CD4-positive, CD25-positive, alpha-beta regulatory T cell (primary cell): ENCODE measurements at regions not wholly inside any gene's neighbourhood (a gene's known extent, or its start where the extent isn't known, plus 50 kb on each side); places are given as distances from the start of the nearest gene placed in this dataset.

Experiments
- ATAC-seq, 2 donors: fragments of 150-1000 bp; cut with Tn5 transposase; one replicate each; pipeline ENCODE4 v1.10.0; 2021; ENCODE audit warnings: low read depth in 2 of 2, moderate number of reproducible peaks in 2 of 2, moderate library complexity in 1 of 2
- DNase-seq, 3 donors: peaks; one replicate each; pipeline versions ENCODE4 v3.0.0 to v3.0.0-alpha.2; 2012 to 2022; ENCODE audit warnings: mixed read lengths in 1 of 3
- H3K27ac ChIP-seq: one replicate; pipeline ENCODE4 v1.7.0; 2013; ENCODE audit warnings: mild to moderate bottlenecking, low read length; ENCODE audit not compliant: insufficient read depth, poor library complexity, severe bottlenecking
- H3K27me3 ChIP-seq: one replicate; pipeline ENCODE4 v1.7.0; 2013; ENCODE audit warnings: low read length; ENCODE audit not compliant: control insufficient read depth, insufficient read depth
- H3K36me3 ChIP-seq: one replicate; pipeline ENCODE4 v1.7.0; 2013; ENCODE audit warnings: mild to moderate bottlenecking, low read length, moderate library complexity; ENCODE audit not compliant: control insufficient read depth, insufficient read depth
- H3K4me1 ChIP-seq: 2 replicates; pipeline ENCODE4 v1.7.0; 2013; ENCODE audit warnings: mild to moderate bottlenecking, low read length; ENCODE audit not compliant: insufficient read depth, control insufficient read depth, poor library complexity, severe bottlenecking
- H3K4me3 ChIP-seq: one replicate; pipeline ENCODE4 v1.7.0; 2013; ENCODE audit warnings: low read depth, mild to moderate bottlenecking, low read length, moderate library complexity
- H3K9me3 ChIP-seq, 2 experiments: 1 replicate in 1 of 2; 2 replicates in 1 of 2; pipeline ENCODE4 v1.7.0; 2013; ENCODE audit warnings: low read length in 2 of 2, mild to moderate bottlenecking in 1 of 2, moderate library complexity in 1 of 2; ENCODE audit not compliant: control insufficient read depth in 2 of 2
- H3K27ac Mint-ChIP-seq, 3 donors: one replicate each; pipeline ENCODE4 v1.8.0; 2020 to 2022; ENCODE audit warnings: mild to moderate bottlenecking in 3 of 3, mixed read lengths in 3 of 3, moderate library complexity in 2 of 3
- H3K27me3 Mint-ChIP-seq: one replicate; pipeline ENCODE4 v1.8.0; 2022; ENCODE audit warnings: mild to moderate bottlenecking, mixed read lengths
- H3K36me3 Mint-ChIP-seq: one replicate; pipeline ENCODE4 v1.8.0; 2020; ENCODE audit warnings: mixed read lengths
- H3K4me1 Mint-ChIP-seq, 4 donors: one replicate each; pipeline ENCODE4 v1.8.0; 2020 to 2022; ENCODE audit warnings: mixed read lengths in 4 of 4, mild to moderate bottlenecking in 1 of 4
- H3K4me3 Mint-ChIP-seq, 4 donors: one replicate each; pipeline ENCODE4 v1.8.0; 2020 to 2022; ENCODE audit warnings: mild to moderate bottlenecking in 4 of 4, mixed read lengths in 4 of 4, moderate library complexity in 3 of 4
- H3K9me3 Mint-ChIP-seq, 7 donors: one replicate each; pipeline ENCODE4 v1.8.0; 2020 to 2022; ENCODE audit warnings: mixed read lengths in 7 of 7, mild to moderate bottlenecking in 3 of 7, moderate library complexity in 2 of 7

- Mint-ChIP-seq H3K27ac (no peak overlapping the region), H3K27me3 (no peaks in the 10 kb centered on the region), H3K9me3 (peaks cover 1 to 32% (median 8%) of the 10 kb centered on the region in 7 donors), H3K4me1 (no peaks in the 10 kb centered on the region), H3K36me3 (no peaks in the 10 kb centered on the region), H3K4me3 (no peak overlapping the region)
- Histone ChIP-seq H3K4me3 (no peak overlapping the region), H3K27me3 (no peaks in the 10 kb centered on the region), H3K9me3 (peaks cover 2 to 8% of the 10 kb centered on the region in 2 experiments), H3K36me3 (no peaks in the 10 kb centered on the region), H3K4me1 (no peaks in the 10 kb centered on the region), H3K27ac (no peak overlapping the region)
- no peak for ATAC-seq
- no peak for DNase-seq
These were observed 833.0 kb downstream of the TMEM182 start for GRCh38 chr2:103594823-103595222.

DNA sequence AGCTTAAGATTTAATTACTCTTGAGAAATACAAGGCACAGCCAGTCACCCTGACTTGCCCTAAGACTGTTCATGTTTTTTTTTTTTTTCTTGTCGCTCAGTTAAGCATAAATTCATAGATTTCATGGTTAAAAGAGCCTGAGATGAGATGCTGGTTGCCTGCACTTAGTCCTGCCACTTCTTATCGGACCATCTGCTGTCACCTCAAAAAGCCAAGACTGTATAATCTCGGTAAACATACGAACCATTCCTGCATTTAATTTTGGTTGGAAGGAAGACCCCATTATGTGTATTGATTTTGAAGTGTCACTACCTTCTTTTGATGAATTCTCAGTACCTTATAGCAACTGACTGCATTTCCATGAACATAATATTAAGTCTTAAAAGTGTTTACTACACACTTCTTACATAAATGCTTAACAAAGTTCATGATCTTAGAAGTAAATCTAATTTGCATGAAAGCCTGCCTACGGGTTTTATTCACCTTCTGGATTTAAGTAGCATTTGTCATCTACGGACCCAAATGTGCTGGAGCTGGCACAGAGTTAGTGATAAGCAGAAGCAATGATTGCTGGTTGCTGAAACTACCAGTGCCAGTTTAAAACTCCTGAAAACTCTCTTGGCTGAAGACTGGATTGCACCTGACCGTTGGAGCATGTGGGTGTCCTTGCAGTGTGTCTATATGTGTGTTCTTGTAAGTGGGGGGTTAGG is 843.4 kb downstream of the TMEM182 start:
- H3K36me3 Mint-ChIP-seq, result no peaks in the 10 kb centered on the region
- no peak overlapping the region for H3K4me3 ChIP-seq
- ATAC-seq, result no peak

GRCh38 chr2:103615611-103616105 is 853.8 kb downstream of the TMEM182 start:
- Histone ChIP-seq H3K9me3 (peaks cover 0 to 4% of the 10 kb centered on the region in 2 experiments), H3K4me1 (no peaks in the 10 kb centered on the region), H3K27ac (no peak overlapping the region), H3K4me3 (no peak overlapping the region), H3K36me3 (no peaks in the 10 kb centered on the region), H3K27me3 (no peaks in the 10 kb centered on the region)
- Mint-ChIP-seq H3K9me3 (peaks cover 3 to 22% (median 7%) of the 10 kb centered on the region in 7 donors), H3K36me3 (no peaks in the 10 kb centered on the region), H3K27ac (no peak overlapping the region), H3K27me3 (no peaks in the 10 kb centered on the region), H3K4me1 (no peaks in the 10 kb centered on the region), H3K4me3 (no peak overlapping the region)
- no peak for DNase-seq
- no peak for ATAC-seq

More for the DNA sequence above, 843.4 kb downstream of the TMEM182 start:
- no peaks in the 10 kb centered on the region for H3K4me1 ChIP-seq
- Mint-ChIP-seq H3K27ac (no peak overlapping the region), H3K27me3 (no peaks in the 10 kb centered on the region), H3K4me1 (no peaks in the 10 kb centered on the region), H3K4me3 (no peak overlapping the region), H3K9me3 (peaks cover 0 to 19% (median 9%) of the 10 kb centered on the region in 7 donors)
- H3K9me3 ChIP-seq, result peaks cover 0 to 5% of the 10 kb centered on the region in 2 experiments
- H3K27me3 ChIP-seq, result no peaks in the 10 kb centered on the region
- no peaks in the 10 kb centered on the region for H3K36me3 ChIP-seq
- no peak for DNase-seq
- no peak overlapping the region for H3K27ac ChIP-seq

DNA sequence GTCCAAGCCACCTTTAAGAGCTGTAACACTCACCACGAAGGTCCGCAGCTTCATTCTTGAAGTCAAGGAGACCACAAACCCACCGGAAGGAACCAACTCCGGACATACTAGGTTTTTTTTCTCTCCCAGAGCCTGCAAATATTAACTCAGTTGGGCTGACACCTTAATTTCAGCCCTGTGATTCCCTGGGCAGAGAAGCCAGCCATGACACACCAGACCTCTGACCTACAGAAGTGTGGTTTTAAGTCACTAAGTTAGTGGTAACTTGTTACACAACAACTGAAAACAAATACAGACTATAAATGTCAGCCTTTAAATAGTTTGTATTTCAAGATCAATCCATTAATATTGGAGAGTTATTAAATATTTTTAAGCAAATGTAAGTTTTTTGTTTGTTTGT is 855.1 kb downstream of the TMEM182 start:
- Mint-ChIP-seq H3K27me3 (no peaks in the 10 kb centered on the region), H3K27ac (no peak overlapping the region), H3K4me1 (no peaks in the 10 kb centered on the region), H3K9me3 (peaks cover 3 to 31% (median 9%) of the 10 kb centered on the region in 7 donors), H3K4me3 (no peak overlapping the region), H3K36me3 (no peaks in the 10 kb centered on the region)
- H3K4me3 ChIP-seq, result no peak overlapping the region
- no peak overlapping the region for H3K27ac ChIP-seq
- DNase-seq (no peak), ATAC-seq (no peak)
- H3K36me3 ChIP-seq, result no peaks in the 10 kb centered on the region
- H3K27me3 ChIP-seq, result no peaks in the 10 kb centered on the region
- no peaks in the 10 kb centered on the region for H3K4me1 ChIP-seq
- H3K9me3 ChIP-seq, result peaks cover 0 to 13% of the 10 kb centered on the region in 2 experiments

DNA sequence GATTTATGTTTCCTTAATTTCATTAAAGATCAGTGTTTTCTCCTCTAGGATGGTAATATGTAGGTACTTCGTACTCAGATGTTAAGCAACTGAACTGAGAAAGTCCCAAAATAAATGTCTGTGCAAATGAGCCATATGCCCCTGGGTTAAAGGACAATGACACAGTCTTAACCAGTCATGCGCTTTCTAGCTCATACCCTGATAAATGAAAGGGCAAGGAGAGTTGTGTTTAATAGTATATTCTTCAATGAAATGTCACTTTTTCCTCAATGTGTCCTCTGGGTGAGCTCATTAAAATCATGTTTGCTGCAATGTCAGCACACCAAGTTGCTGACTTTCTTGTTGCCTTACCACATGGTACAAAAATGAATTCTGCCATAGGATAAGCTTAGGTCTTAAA is 856.3 kb downstream of the TMEM182 start:
- no peaks in the 10 kb centered on the region for H3K36me3 Mint-ChIP-seq

DNA sequence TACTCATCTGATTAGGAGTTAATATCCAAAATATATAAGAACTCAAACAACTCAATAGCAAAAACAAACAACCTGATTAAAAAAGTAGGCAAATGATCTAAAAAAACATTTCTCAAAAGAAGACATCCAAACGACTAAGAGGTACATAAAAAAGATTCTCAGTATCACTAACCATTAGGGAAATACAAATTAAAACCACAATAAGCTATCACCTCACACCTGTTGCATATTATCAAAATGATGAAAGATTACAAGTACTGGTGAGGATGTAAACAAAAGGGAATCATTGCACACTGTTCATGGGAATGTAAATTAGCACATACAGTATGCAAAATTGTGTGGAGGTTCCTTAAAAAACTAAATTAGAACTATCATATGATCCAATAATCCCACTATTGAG is 865.5 kb downstream of the TMEM182 start:
- no peaks in the 10 kb centered on the region for H3K27me3 ChIP-seq
- H3K27me3 Mint-ChIP-seq, result no peaks in the 10 kb centered on the region
- H3K4me1 Mint-ChIP-seq, result no peaks in the 10 kb centered on the region
- H3K36me3 ChIP-seq, result no peaks in the 10 kb centered on the region
- H3K27ac ChIP-seq, result no peak overlapping the region
- no peaks in the 10 kb centered on the region for H3K9me3 ChIP-seq
- no peak overlapping the region for H3K4me3 ChIP-seq
- H3K27ac Mint-ChIP-seq, result no peak overlapping the region
- no peak for ATAC-seq
- no peaks in the 10 kb centered on the region for H3K36me3 Mint-ChIP-seq
- peaks cover 0 to 19% (median 11%) of the 10 kb centered on the region in 7 donors for H3K9me3 Mint-ChIP-seq
- H3K4me3 Mint-ChIP-seq, result no peak overlapping the region
- H3K4me1 ChIP-seq, result no peaks in the 10 kb centered on the region
- no peak for DNase-seq

More for the DNA sequence above, 856.3 kb downstream of the TMEM182 start:
- H3K4me3 Mint-ChIP-seq, result no peak overlapping the region
- H3K4me1 Mint-ChIP-seq, result no peaks in the 10 kb centered on the region
- no peak for DNase-seq
- Histone ChIP-seq H3K36me3 (no peaks in the 10 kb centered on the region), H3K27me3 (no peaks in the 10 kb centered on the region), H3K9me3 (peaks cover 0 to 15% of the 10 kb centered on the region in 2 experiments), H3K27ac (no peak overlapping the region), H3K4me3 (no peak overlapping the region), H3K4me1 (no peaks in the 10 kb centered on the region)
- no peak overlapping the region for H3K27ac Mint-ChIP-seq
- peaks cover 3 to 35% (median 13%) of the 10 kb centered on the region in 7 donors for H3K9me3 Mint-ChIP-seq
- H3K27me3 Mint-ChIP-seq, result no peaks in the 10 kb centered on the region
- no peak for ATAC-seq

- Mint-ChIP-seq H3K27me3 (no peaks in the 10 kb centered on the region), H3K4me3 (no peak overlapping the region), H3K9me3 (peaks cover 2 to 25% (median 6%) of the 10 kb centered on the region in 7 donors), H3K36me3 (no peaks in the 10 kb centered on the region), H3K4me1 (no peaks in the 10 kb centered on the region), H3K27ac (no peak overlapping the region)
- no peaks in the 10 kb centered on the region for H3K36me3 ChIP-seq
- no peaks in the 10 kb centered on the region for H3K4me1 ChIP-seq
- no peak overlapping the region for H3K27ac ChIP-seq
- ATAC-seq (no peak), DNase-seq (no peak)
- H3K27me3 ChIP-seq, result no peaks in the 10 kb centered on the region
- H3K9me3 ChIP-seq, result no peaks in the 10 kb centered on the region
- H3K4me3 ChIP-seq, result no peak overlapping the region
These were observed 877.1 kb downstream of the TMEM182 start for GRCh38 chr2:103638978-103639377.

DNA sequence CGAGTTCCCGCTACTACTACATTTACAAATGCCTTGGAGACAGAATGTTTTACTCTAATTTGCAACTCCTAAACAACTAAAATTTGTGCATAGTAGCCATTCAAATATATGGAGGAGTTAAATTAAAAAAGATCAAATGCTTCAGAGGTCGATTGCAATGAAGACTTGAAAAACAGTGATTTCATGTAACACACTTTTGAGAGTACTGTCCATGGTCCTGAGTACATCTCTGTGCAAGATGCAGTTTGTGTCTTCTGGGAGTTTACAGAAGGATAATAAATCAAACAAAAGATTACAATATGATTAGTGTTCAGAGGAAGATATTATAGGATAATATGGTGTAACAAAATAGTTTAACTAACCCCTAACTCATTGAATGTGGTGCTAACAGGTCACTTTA is 894.7 kb downstream of the TMEM182 start:
- no peaks in the 10 kb centered on the region for H3K9me3 ChIP-seq
- H3K4me3 ChIP-seq, result no peak overlapping the region
- H3K4me1 ChIP-seq, result no peaks in the 10 kb centered on the region
- ATAC-seq, result no peak
- Mint-ChIP-seq H3K9me3 (peaks cover 1 to 10% (median 3%) of the 10 kb centered on the region in 7 donors), H3K27ac (no peak overlapping the region), H3K4me3 (no peak overlapping the region), H3K27me3 (no peaks in the 10 kb centered on the region), H3K36me3 (no peaks in the 10 kb centered on the region), H3K4me1 (no peaks in the 10 kb centered on the region)
- no peaks in the 10 kb centered on the region for H3K36me3 ChIP-seq
- no peak for DNase-seq
- no peak overlapping the region for H3K27ac ChIP-seq
- H3K27me3 ChIP-seq, result no peaks in the 10 kb centered on the region
